GM18511 (cell line): ENCODE measurements at regions not wholly inside any gene's neighbourhood (a gene's known extent, or its start where the extent isn't known, plus 50 kb on each side); places are given as distances from the start of the nearest gene placed in this dataset.

ENCODE experiments used
- ATAC-seq: cut with Tn5 transposase; IDR thresholded peaks from one replicate; pipeline ENCODE4 v1.9.1; 2021; ENCODE audit warnings: mild to moderate bottlenecking, moderate library complexity; ENCODE audit not compliant: unreplicated experiment

GRCh38 chr15:70355275-70355795 is 257.6 kb upstream of the TLE3 start:
- no peak for ATAC-seq

GRCh38 chr15:70354346-70354905 is 256.7 kb upstream of the TLE3 start:
- ATAC-seq: no peak

GRCh38 chr15:70353606-70354345 is 256.1 kb upstream of the TLE3 start:
- ATAC-seq: no peak

DNA sequence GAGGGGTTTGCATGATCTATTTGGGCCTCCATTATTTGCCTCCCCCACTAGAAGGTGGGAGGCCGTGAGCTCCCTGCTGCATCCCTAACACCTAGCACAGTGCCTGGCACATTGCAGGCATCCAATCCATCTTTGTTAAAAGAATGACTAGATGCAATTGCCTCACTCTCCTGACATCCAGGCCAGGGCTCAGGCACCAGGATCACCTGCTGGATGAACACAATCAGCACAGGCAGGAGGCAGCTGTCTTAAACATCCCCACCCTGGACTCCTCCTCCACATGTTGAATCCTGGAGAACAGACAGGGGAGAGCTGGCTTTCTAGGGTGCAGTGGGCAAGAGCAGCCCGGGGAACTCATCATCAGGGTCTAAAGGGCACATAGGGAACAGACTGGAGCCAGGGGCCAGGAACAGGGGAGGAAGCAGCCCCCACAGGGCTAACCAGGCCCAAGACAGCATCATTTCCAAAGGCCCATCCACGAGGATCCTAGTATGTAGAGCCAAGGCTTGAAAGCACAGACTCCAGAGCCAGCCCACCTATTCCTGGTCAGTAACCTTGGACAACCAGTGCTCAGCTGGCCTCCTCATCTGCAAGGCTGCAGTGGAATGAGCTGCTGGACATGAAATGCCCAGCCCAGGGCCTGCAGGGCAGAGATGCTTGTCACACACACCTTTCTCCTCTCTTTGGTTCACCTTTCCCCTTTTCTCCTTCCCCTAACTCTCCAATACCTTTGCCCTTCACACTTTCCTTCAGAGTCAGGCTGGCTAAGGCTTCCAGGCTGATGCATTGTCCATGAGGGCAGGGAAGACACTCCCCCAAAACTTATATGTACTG is 254.4 kb upstream of the TLE3 start:
- no peak for ATAC-seq

GRCh38 chr15:70351391-70351790 is 253.7 kb upstream of the TLE3 start:
- no peak for ATAC-seq

DNA sequence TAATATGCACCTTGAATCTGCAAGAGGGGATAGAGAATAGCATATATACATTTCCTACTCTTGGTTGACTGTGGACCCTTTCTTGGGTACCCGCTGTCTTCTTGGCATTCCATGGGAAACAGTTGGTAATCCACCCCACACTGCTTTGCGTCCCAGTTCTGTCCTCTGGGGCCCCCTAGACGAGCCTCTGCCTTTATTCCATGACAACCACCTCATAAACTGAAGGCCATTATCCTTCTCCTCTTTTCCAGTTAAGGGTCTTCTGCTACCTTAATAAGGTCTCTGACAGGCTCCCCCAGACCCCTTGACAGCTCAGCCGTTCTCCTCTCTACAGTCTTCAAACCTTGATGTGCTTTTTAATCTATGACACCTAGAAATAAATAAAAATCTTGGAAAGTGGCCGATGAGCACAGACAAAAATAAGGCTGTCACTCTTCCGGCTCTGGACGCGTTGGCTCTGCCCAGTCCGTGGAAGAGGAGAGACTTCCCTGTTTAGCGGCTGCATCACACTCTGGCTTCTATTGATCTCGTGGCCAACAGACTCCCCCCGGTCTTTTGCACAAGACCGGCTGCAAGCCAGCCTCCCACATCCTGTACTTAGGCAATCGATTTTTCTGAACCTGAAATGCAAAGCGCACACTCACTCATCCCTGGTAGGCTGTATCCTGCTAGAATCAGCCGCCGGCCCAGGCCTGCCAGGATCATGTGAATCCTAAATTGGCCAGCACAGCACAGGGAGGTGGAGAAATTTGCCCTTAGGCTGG is 251.0 kb upstream of the TLE3 start:
- no peak for ATAC-seq

GRCh38 chr15:70348226-70348543 is 250.5 kb upstream of the TLE3 start:
- ATAC-seq: no peak

- no peak for ATAC-seq
Observed at GRCh38 chr15:70347321-70348225, 249.9 kb upstream of the TLE3 start.

DNA sequence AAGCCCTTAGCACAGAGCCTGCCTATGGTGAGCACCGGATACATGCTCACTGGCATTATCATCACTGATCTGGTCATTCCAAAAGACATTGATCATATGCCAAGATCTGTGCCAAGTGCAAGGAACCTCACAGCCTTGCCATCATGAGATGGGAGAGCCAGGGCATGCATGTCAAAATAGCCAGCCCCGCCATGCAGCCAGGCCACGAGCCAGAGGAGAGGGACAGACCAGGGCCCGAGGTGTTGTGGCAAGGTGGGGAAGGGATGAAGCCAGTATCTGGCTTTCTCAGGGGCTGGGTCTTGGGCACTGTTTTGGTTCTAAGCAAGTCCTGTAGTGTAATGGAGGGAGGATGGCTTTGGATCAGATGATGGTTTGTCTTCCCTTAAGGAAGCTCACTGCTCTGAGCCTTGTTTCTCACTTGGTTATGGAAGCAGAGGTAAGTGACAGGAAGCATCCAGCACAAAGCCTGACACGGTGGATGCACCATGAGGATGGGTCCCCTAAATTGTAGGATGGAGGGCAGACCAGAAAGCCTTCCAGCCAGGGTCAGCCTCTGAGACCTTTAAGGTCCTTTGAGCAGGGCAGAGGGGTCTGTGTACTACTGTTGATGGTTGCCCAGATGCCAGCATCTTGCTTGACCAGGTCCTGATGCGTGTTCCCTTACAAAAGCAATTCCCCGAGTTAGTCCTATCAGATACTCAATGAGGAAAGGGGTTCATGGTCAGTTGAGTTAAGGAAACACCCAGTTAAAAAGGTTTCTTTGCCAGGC is 247.7 kb upstream of the TLE3 start:
- no peak for ATAC-seq

DNA sequence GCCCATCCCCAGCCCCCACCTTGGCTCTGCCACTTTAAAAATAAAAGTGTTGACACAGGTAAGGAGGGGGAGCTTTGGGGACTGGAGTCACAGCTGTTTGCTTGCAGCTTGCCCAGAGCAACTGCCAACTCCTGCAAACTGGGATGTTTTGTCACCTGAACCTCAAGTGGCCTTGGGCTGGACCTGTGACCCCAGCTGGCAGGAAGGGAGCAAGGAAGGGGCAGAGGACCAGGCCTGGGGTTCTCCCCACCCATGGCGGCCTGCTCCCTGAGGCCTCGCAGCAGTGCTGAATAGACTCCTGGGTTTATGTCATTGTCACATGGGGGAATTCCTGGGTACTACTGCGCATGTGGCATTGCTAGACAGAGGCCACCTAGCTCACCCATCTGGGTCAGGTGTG is 246.9 kb upstream of the TLE3 start:
- ATAC-seq: no peak

GRCh38 chr15:70343961-70344621 is 246.4 kb upstream of the TLE3 start:
- no peak for ATAC-seq

DNA sequence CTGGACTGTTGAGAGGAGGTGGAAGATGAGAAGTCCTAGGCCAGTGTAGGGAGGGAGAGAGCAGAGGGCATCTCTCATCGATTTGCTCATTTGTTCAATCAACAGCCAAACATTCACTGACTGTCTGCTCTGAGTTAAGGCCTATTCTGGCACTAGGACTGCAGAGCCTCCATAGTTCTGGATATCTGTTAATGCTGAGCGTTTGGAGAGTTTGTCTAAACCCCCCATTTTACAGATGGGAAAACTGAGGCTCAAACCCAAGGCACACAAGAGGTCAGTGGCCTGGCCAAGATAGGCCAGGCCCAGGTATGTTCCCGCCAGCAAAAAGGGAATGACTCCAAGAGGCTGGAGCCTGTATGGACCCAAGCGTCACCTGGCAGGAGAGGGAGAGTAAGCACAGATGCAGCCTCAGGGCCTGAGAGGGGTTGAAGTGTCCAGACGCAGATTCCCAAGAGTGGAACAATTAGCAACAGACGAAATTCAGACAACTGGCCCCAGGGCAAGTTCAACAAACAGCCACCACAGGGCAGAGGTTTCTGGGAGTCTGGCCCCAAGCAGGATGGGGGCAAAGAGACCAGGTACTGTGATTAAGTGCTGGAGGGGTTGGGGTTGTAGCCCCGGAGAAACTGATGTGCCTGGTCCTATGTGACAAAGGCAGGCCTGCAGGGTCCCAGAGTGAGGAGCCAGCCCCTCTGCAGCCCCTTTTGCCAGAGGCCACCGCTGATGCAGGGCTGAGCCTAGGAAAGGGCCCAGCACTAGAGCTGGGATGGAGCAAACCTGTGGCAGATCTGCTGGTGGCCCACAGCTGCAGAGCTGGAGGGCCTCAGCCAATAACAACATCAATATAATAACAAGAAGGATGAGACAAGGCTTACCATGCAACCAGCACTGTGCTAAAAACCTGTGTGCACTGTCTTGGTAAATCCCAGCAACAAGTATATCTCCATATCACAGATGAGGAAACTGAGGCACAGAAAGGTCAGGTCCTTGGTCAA is 245.1 kb upstream of the TLE3 start:
- no peak for ATAC-seq

DNA sequence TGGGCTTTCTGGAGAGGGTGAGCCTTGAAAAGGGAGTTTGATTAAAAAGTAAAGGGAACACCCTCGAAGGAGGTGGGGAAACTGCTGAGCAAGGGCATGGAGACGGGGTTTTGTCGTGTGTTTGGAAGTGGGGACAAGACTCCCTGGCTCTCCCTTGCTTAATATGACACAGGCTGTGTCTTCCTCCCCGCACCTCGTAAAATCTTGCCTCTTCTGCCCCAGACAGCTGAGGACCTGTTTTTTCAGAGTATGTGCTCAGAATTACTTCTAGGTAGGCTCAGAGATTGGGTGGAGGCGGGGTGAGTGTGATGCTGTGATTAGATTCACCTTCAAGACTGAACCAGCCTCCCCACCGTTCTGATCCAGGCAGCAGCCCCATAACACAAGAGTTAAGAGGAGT is 244.4 kb upstream of the TLE3 start:
- ATAC-seq: no peak

- ATAC-seq: no peak
Observed at GRCh38 chr15:70341566-70341965, 243.8 kb upstream of the TLE3 start.

- no peak for ATAC-seq
Observed at GRCh38 chr15:70340494-70340870, 242.8 kb upstream of the TLE3 start.

GRCh38 chr15:70339571-70340493 is 242.1 kb upstream of the TLE3 start:
- ATAC-seq: no peak
